HEK293T (cell line): ENCODE measurements at regions not wholly inside any gene's neighbourhood (a gene's known extent, or its start where the extent isn't known, plus 50 kb on each side); places are given as distances from the start of the nearest gene placed in this dataset.

Experiments
- ARNT ChIP-seq: fragments of 450-650 bp; IDR thresholded peaks from 2 replicates; pipeline ENCODE4 v1.6.1; 2017; ENCODE audit warnings: mild to moderate bottlenecking
- BHLHE40 ChIP-seq: fragments of 450-650 bp; IDR thresholded peaks from 2 replicates; pipeline ENCODE4 v1.6.1; 2016; ENCODE audit warnings: mild to moderate bottlenecking, moderate library complexity, borderline replicate concordance
- FOXA1 ChIP-seq: fragments of 450-650 bp; IDR thresholded peaks from 2 replicates; pipeline ENCODE4 v1.6.1; 2016; ENCODE audit warnings: mild to moderate bottlenecking
- FOXK2 ChIP-seq: fragments of 450-650 bp; IDR thresholded peaks from 2 replicates; pipeline ENCODE4 v1.6.1; 2016; ENCODE audit warnings: mild to moderate bottlenecking
- FOXM1 ChIP-seq: fragments of 450-650 bp; IDR thresholded peaks from 2 replicates; pipeline ENCODE4 v1.6.1; 2017; ENCODE audit warnings: mild to moderate bottlenecking, borderline replicate concordance
- LEF1 ChIP-seq: fragments of 450-650 bp; IDR thresholded peaks from 2 replicates; pipeline ENCODE4 v1.6.1; 2017; ENCODE audit warnings: mild to moderate bottlenecking, borderline replicate concordance
- PKNOX1 ChIP-seq: fragments of 450-650 bp; IDR thresholded peaks from 2 replicates; pipeline ENCODE4 v1.6.1; 2016
- SP1 ChIP-seq: fragments of 450-650 bp; IDR thresholded peaks from 2 replicates; pipeline ENCODE4 v1.6.1; 2017
- SUZ12 ChIP-seq: fragments of 450-650 bp; IDR thresholded peaks from 2 replicates; pipeline ENCODE4 v1.6.1; 2016; ENCODE audit warnings: mild to moderate bottlenecking
- TARDBP ChIP-seq: fragments of 450-650 bp; IDR thresholded peaks from 2 replicates; pipeline ENCODE4 v1.6.1; 2016
- ZNF384 ChIP-seq: fragments of 450-650 bp; IDR thresholded peaks from 2 replicates; pipeline ENCODE4 v1.6.1; 2016

DNA sequence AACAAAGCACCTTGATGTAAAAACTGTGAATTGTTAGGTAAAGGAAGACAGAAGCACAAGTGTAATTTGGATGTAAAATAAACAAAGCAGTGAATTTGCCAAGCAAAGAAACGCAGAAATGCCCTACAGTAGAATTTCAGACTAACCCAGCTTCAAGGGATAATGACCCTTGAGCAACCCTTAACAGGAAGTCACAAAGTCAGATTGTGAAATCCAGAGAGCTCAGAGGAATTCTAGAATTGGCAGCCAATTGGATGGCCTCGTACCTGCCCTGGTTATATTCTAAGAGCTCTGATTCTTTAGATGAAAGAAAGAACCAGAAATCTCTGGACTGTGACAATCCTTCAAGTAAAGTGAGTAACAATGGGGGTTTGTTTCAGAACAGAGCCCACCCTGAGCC is 152.7 kb upstream of the CHRM3 start:
- TF ChIP-seq SP1 (no peak), BHLHE40 (no peak), TARDBP (no peak), LEF1 (no peak), PKNOX1 (no peak), ZNF384 (no peak), SUZ12 (no peak), FOXM1 (no peak), ARNT (no peak), FOXK2 (no peak), FOXA1 (no peak)
